Myocyte (in vitro differentiated cells): ENCODE measurements at regions not wholly inside any gene's neighbourhood (a gene's known extent, or its start where the extent isn't known, plus 50 kb on each side); places are given as distances from the start of the nearest gene placed in this dataset.

Source experiments
- DNase-seq: peaks from one replicate; pipeline ENCODE4 v3.0.0-alpha.2; 2012; ENCODE audit warnings: low read depth

GRCh38 chr2:217103752-217104545 is 244.1 kb upstream of the TNP1 start:
- DNase-seq, result peak; percentile 48

DNA sequence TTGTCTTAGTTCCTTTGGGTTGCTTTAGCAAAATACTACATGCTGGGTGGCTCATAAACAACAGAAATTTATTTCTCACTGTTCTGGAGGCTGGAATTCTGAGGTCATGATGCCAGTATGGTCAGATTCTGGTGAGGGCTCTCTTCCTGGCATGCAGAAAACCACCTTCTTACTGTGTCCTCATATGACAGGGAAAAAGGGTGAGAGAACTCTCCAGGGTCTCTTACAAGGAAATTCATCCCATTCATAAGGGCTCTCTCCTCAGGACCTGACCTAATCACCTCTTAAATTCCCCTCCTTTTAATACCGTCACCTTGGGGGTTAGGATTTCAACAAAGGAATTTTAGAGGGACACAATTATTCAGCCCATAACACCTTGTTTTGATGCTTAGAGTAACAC is 243.1 kb upstream of the TNP1 start:
- peak; percentile 68 for DNase-seq

- DNase-seq, result no peak
Measured at GRCh38 chr2:217101972-217102371, 242.1 kb upstream of the TNP1 start.

DNA sequence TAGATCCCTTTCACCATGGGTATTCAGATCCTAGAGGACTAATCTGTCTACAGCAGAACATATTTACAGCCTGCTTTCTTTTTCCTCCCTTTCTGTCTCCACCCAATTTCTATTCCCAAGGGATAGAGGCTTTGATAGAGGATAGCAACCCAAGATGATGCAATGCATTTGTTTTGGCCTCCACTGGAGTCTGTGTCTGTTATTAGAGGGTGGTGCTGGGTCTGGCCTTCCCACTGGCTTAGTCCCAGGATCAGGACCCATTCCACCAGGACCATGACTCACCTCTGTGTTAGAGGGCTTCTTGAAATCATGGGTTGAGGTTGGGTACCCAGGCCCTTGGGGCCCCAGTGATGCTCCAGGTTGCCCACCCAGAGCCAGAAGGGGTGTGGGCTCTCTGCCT is 239.7 kb upstream of the TNP1 start:
- DNase-seq, result peak; percentile 18

DNA sequence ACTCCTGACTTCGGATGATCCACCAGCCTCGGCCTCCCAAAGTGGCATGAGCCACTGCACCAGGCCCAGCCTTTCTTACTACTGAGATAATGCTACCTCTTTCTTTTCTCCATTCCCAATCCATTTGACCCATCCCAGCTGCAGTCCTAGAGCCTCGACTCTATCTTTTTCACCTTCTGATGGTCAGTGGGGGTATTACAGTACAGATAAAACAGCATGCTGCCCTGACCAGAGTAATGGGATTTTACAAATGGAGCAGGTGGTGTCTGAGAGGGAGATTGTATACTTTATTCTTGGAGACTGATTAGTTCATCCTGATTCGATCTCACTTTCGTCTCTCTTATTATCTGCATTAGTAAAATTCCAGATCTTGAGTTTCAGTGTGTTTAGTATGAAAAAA is 238.6 kb upstream of the TNP1 start:
- no peak for DNase-seq

GRCh38 chr2:217097346-217097745 is 237.5 kb upstream of the TNP1 start:
- DNase-seq, result no peak

DNA sequence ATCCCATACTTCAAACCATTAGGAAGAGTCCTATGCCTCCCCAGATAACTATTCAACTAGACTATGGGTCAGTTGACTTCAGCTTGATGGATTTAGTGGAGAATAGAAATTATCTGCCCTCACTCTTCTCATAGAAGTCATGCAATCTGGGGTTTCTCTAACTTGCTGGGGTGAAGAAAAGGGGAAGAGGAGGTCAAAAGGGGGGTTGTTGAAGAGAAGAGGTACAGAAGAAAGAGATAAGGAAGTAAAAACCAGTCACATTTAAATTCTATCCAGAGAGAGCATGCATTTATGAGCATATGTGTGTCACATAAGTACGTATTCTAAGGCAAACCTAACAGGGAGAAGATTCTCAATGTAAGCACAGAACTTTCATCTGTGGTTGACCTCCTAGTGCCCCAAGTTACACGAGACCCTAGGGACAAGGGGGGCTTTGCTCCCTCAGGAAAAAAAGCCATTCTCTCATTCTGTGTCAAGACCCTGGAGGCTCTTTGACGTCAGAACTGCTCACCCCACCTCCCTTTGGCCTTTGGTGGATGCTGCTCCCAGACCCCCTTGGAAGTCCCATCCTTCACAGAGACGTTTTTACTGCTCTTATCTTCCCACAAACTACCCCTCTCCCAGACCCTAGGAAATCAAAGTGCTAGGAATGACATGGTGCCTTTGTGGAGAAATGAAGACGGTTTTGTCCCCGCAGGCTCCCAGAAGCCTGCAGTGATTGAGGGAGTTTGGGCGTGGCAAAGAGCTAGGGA is 236.8 kb upstream of the TNP1 start:
- DNase-seq, result no peak

GRCh38 chr2:217095511-217096205 is 235.8 kb upstream of the TNP1 start:
- DNase-seq, result no peak

DNA sequence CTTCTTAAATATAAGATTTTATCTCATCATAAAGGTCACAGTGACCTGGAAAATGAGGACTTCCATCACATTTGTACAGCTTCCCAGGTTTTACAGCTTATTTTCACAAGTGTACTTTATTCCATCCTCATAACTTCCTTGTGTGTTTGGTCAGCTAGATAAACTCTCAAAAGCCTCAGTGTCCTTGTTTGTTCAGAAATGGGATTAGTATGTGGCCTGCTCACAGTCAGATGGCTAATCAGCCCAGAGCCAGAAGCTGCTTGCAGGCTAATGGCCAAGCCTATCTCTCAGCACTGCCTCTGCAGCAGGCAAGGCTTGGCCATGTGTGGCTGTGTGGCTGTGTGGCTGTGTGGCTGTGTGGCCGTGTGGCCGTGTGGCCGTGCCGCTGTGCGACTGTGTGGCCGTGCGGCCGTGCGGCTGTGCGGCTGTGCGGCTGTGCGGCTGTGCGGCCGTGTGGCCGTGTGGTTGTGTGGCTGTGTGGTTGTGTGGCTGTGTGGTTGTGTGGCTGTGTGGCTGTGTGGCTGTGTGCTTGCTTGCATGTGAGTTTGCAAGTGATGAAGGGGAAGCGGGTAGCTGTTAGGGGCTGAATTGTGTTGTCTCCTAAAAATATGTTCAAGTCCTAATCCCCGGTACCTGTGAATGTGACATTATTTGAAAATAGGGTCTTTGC is 233.0 kb upstream of the TNP1 start:
- peak; percentile 47 for DNase-seq

DNA sequence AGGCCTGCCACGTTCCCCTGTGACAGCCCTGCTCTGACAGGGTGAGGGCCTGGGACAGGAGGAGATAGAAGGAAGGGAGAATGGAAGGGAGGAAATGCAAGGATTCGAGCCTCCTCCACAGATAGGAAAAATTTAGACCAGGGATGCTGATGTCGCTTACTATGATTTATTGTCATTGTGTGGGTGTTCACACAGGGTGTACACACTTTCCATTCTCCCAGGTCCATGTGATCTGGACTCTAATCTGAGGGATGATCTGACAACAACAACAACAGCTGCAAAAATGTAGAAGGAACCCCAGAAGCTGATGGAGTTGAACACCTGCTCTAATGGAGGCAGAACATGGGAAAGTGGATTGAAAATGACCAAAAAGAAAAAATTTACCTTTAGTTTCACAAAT is 231.7 kb upstream of the TNP1 start:
- peak; percentile 86 for DNase-seq

DNA sequence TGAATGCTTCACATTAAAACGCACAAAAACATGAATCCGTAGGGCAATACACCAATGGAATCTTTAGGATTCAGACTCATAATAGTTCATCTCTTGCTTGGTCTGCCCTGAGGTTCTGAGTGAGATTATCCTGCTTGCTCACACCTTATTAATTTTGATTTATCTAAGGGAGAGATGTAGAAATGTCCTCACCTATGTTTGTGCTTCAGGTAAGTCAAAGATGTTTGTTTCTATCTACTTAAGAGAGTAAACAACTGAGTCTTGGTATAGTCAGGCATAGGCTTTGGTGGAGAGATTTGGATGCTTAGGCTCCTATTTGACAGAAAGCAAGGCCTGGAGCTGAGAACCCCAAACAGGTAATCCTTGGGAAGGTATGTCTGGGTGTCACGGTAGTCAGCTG is 231.0 kb upstream of the TNP1 start:
- no peak for DNase-seq

- DNase-seq, result peak; percentile 39
Measured at GRCh38 chr2:217090024-217090473, 230.2 kb upstream of the TNP1 start.

DNA sequence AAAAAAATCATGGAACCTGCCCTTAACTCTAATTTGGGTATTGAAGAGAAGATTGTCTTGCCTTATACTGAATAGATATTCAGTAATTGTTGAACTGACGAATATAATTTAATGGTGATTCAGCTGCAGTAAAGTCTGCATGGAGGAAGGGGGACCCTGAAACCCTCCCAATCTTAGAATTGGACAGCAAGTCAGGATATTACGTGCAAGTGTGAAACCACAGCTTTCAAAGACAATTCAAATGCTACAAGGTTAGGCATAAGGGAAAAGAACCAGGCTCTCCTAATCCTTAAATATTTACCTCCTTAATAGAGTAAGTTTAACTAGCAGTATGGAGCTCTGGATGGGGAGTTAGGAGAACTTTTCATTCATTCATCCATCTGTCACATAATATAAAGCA is 226.9 kb upstream of the TNP1 start:
- DNase-seq, result no peak

- peak; percentile 84 for DNase-seq
Measured at GRCh38 chr2:217086038-217086522, 226.2 kb upstream of the TNP1 start.

DNA sequence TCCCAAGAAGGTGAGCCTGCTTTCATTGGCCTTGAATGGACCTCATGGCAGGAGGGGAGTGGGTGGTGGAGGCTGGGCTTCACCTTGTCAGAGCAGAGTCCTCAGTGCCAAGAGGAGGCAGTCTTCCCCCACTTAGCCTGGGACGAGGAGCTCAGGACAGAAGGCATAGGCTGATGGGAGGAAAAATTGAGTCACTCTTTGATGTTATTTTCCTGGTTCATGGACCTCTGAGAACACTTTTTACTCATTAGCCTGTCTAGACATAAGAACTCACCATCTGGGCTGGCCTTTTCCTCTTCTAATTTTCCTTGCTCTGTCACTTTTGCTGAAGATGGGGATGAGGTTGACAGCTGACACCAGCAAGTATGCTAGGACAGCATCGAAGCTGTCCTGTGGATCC is 225.7 kb upstream of the TNP1 start:
- no peak for DNase-seq

DNA sequence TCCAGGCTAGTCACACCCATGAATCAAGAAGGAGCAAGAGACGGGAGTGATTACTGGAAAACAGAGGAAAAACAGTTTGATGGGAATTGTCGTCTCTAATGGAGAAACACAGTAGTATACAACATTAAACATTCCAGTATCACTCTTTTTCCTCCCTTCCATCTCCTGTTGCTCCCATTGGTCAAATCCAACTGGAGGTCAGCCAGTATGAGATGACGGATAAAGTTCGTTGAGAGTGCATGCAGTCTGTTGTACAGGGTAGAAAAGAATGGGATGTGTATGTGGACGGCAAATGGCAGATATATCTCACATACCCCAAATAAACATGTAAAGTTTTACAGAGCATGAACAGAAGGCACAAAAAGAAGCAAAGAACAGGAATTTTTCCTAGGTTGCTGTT is 221.9 kb upstream of the TNP1 start:
- DNase-seq, result no peak

GRCh38 chr2:217079165-217079564 is 219.3 kb upstream of the TNP1 start:
- DNase-seq, result peak; percentile 50

- no peak for DNase-seq
Measured at GRCh38 chr2:217077831-217078407, 218.1 kb upstream of the TNP1 start.

DNA sequence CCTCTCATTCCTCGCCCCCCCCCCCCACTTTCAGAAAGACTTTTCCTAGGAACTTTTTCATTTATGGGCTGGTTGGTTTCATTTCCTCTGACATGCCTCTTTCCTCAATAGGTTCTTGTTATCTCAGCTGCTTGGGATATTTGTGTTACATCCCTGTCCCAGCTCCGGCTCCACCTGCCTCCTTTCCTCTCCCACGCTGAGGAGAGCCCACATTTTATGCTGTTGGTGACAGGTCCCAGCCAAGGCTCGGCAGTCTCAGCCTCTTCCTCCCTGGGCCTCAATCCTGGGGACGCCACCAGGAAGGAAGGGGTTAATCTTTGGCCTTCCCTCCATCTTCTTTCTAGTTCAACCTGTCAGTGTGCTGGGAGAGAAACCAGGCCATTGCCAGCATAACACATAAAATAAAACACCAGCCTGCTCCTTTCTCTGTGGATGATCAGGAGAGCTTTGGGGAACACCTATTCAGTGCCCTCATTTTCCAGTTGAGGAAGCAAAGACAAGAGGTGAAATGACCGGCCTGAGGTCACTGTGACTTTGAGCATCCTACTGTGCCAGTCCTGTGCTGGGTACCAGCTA is 216.9 kb upstream of the TNP1 start:
- no peak for DNase-seq

DNA sequence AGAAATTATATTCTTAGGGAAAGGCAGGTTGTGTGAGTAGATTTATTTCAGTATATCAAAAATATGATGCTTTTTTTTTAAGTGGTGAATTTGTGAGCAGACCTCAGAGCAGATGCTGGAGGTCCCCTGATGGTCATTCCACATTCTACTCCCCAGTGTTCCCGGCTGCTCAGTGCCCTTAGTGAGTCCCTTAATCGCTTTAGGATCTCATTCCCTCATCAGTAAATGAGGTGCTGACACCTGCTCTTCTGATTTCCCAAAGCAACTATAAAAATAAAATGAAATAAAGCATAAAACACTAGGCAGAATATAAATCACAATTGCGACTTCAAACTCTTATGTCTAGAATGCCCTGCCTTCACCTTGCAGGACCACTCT is 216.2 kb upstream of the TNP1 start:
- no peak for DNase-seq
